ENCODE measurements at regions not wholly inside any gene's neighbourhood (a gene's known extent, or its start where the extent isn't known, plus 50 kb on each side); places are given as distances from the start of the nearest gene placed in this dataset.

- H3K9me3 Mint-ChIP-seq: no peaks in the 10 kb centered on the region; the same call in 2 of the 3 replicates
- H3K27ac ChIP-seq (ENCODE audit: low read depth): no peak overlapping the region
- H3K4me1 Mint-ChIP-seq: no peaks in the 10 kb centered on the region
- no peaks in the 10 kb centered on the region for H3K4me1 ChIP-seq (ENCODE audit: insufficient read depth)
- no peaks in the 10 kb centered on the region for H3K27me3 ChIP-seq (ENCODE audit: insufficient read depth)
- no peak overlapping the region for H3K4me3 Mint-ChIP-seq
- no peak for TF ChIP-seq JUNB (IDR thresholded peaks at IDR 0.05; ENCODE audit: unreplicated experiment)
- TF ChIP-seq CTCF (conservative IDR thresholded peaks at IDR 0.05; ENCODE audit: low read depth in 2 of 2): no peak
- TF ChIP-seq ZNF331 (CRISPR knock-in tag; IDR thresholded peaks at IDR 0.05; ENCODE audit: low read depth): no peak
- TF ChIP-seq NANOG (IDR thresholded peaks at IDR 0.05; ENCODE audit: borderline replicate concordance): no peak
- no peak for TF ChIP-seq ZNF114 (CRISPR knock-in tag; IDR thresholded peaks at IDR 0.05)
- no peak for TF ChIP-seq REST (IDR thresholded peaks at IDR 0.05; ENCODE audit: unreplicated experiment)
- no peak for TF ChIP-seq EZH2 (IDR thresholded peaks at IDR 0.05; ENCODE audit: low read depth, unreplicated experiment)
- no peak for TF ChIP-seq CREB1 (CRISPR knock-in tag; IDR thresholded peaks at IDR 0.05; ENCODE audit: low read depth)
- TF ChIP-seq STAT1 (IDR thresholded peaks at IDR 0.05; ENCODE audit: unreplicated experiment): no peak
- TF ChIP-seq ETS1 (IDR thresholded peaks at IDR 0.05): no peak
- TF ChIP-seq ZNF462 (CRISPR knock-in tag; IDR thresholded peaks at IDR 0.05): no peak
- no peak for TF ChIP-seq POLR2AphosphoS5 (IDR thresholded peaks at IDR 0.05; ENCODE audit: low read depth)
- no peak for TF ChIP-seq EZH2phosphoT487 (IDR thresholded peaks at IDR 0.05; ENCODE audit: unreplicated experiment)
- H3K4me2 ChIP-seq: no peak overlapping the region
- H2AFZ ChIP-seq: no peak overlapping the region
- no peaks in the 10 kb centered on the region for H3K36me3 Mint-ChIP-seq (ENCODE audit: low read depth)
- no peaks in the 10 kb centered on the region for H3K79me2 ChIP-seq (replicated peaks; ENCODE audit: insufficient read depth)
- H3K27me3 Mint-ChIP-seq (ENCODE audit: insufficient read depth, low read depth, poor library complexity): no peaks in the 10 kb centered on the region
- no peak overlapping the region for H3K27ac Mint-ChIP-seq
- H3K9me2 ChIP-seq (ENCODE audit: insufficient read depth): peaks cover 7% of the 10 kb centered on the region; the same call in 1 of the 2 replicates
- H3K4me3 ChIP-seq: no peak overlapping the region
- no peaks in the 10 kb centered on the region for H3K36me3 ChIP-seq (ENCODE audit: insufficient read depth)
- no peaks in the 10 kb centered on the region for H3F3A ChIP-seq (replicated peaks; ENCODE audit: low read depth)
- DNase-seq (ENCODE audit: low spot score): no peak
- ATAC-seq: no peak
- no peaks in the 10 kb centered on the region for H4K20me1 ChIP-seq (replicated peaks; ENCODE audit: insufficient read depth)
Measured at GRCh38 chr4:10182446-10183424, 66.1 kb upstream of the WDR1 start.

Data from GM23338 (cell line).